ENCODE measurements at regions not wholly inside any gene's neighbourhood (a gene's known extent, or its start where the extent isn't known, plus 50 kb on each side); places are given as distances from the start of the nearest gene placed in this dataset.
A peak's percentile ranks its signal among the peaks of the same experiment; 100 is the strongest.

- no peak overlapping the region for H3K4me3 ChIP-seq
- intact Hi-C loops (cut with DNase I) = no loop called here
- DNase-seq (peak in 1 of 4 donors; percentile 14), ATAC-seq (peak; percentile 53)
- no peaks in the 10 kb centered on the region for H3K4me1 ChIP-seq
- no peaks in the 10 kb centered on the region for H3K27me3 ChIP-seq
- no peaks in the 10 kb centered on the region for H3K36me3 ChIP-seq
- H3K9me3 ChIP-seq = no peaks in the 10 kb centered on the region
- no peak overlapping the region for H3K27ac ChIP-seq
- TF ChIP-seq CTCF (IDR thresholded peaks at IDR 0.05) = no peak
Observed at GRCh38 chr14:30132196-30132595, 204.5 kb upstream of the PRKD1 start.

GRCh38 chr14:30134936-30135335 is 207.3 kb upstream of the PRKD1 start:
- ATAC-seq = no peak
- Histone ChIP-seq H3K27ac (no peak overlapping the region), H3K4me3 (no peak overlapping the region), H3K36me3 (no peaks in the 10 kb centered on the region), H3K27me3 (no peaks in the 10 kb centered on the region), H3K9me3 (no peaks in the 10 kb centered on the region), H3K4me1 (no peaks in the 10 kb centered on the region)
- no peak for TF ChIP-seq CTCF (IDR thresholded peaks at IDR 0.05)
- no peak for DNase-seq
- intact Hi-C loops (cut with DNase I) = no loop called here

- no peak for TF ChIP-seq CTCF (IDR thresholded peaks at IDR 0.05)
- ATAC-seq (no peak), DNase-seq (no peak)
- H3K4me1 ChIP-seq = no peaks in the 10 kb centered on the region
- H3K27me3 ChIP-seq = no peaks in the 10 kb centered on the region
- intact Hi-C loops (cut with DNase I) = no loop called here
- no peaks in the 10 kb centered on the region for H3K36me3 ChIP-seq
- no peak overlapping the region for H3K27ac ChIP-seq
- no peak overlapping the region for H3K4me3 ChIP-seq
- no peaks in the 10 kb centered on the region for H3K9me3 ChIP-seq
Observed at GRCh38 chr14:30138567-30138966, 210.9 kb upstream of the PRKD1 start.

GRCh38 chr14:30142216-30142615 is 214.6 kb upstream of the PRKD1 start:
- no peak for TF ChIP-seq CTCF (IDR thresholded peaks at IDR 0.05)
- no peak overlapping the region for H3K4me3 ChIP-seq
- no peak for DNase-seq
- no peaks in the 10 kb centered on the region for H3K36me3 ChIP-seq
- H3K27ac ChIP-seq = no peak overlapping the region
- no peaks in the 10 kb centered on the region for H3K4me1 ChIP-seq
- H3K9me3 ChIP-seq = peaks cover 0 to 21% of the 10 kb centered on the region in 2 donors
- ATAC-seq = no peak
- intact Hi-C loops (cut with DNase I) = no loop called here
- no peaks in the 10 kb centered on the region for H3K27me3 ChIP-seq

GRCh38 chr14:30143627-30144026 is 216.0 kb upstream of the PRKD1 start:
- no peaks in the 10 kb centered on the region for H3K4me1 ChIP-seq
- H3K36me3 ChIP-seq = no peaks in the 10 kb centered on the region
- H3K27ac ChIP-seq = no peak overlapping the region
- no peak for ATAC-seq
- intact Hi-C loops (cut with DNase I) = no loop called here
- H3K4me3 ChIP-seq = no peak overlapping the region
- DNase-seq = no peak
- H3K9me3 ChIP-seq = peaks cover 0 to 29% of the 10 kb centered on the region in 2 donors
- TF ChIP-seq CTCF (IDR thresholded peaks at IDR 0.05) = no peak
- no peaks in the 10 kb centered on the region for H3K27me3 ChIP-seq

Data from left lung (tissue), 4 donors.